NCI-H1105 (cell line): ENCODE measurements at regions not wholly inside any gene's neighbourhood (a gene's known extent, or its start where the extent isn't known, plus 50 kb on each side); places are given as distances from the start of the nearest gene placed in this dataset.

ENCODE experiments used
- DNase-seq: peaks from one replicate; lab custom pipeline; 2025; lab: John Stamatoyannopoulos, UW

DNA sequence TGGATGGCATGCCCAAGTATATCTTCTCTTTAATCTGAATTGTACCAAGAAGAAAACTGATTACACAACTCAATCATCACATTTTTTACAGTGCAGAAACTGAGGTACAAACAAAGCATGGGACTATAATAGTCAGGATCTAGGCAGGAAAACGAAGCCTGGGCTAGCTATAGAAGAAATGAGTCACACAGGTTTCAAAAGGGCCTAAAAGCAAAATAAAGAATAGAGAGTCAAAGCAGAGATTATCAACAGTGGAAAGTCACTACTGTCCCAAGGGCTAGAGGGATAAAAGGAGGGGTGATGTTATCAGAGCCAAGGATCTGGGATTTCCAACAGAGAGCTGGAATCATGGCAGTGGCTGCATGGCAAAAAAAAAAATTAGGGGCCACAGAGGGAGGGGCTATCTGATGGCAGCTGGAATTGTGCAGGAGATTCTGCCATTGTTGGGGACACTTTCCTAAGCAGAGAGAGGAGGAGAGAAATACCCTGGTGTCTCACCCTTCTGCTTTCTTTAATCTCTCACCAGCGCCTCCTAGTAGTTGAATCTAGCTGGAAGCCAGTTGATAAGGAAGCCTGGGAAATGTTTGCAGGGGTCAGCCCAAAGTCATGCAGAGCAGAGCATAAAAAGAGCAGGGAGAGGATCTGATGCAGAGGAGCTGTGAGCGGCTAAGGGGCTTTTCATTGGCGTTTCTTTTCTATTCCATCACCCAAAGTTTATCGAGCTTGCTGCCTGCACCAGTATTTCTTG, 343.2 kb downstream of the ACTL7B start:
- no peak for DNase-seq

DNA sequence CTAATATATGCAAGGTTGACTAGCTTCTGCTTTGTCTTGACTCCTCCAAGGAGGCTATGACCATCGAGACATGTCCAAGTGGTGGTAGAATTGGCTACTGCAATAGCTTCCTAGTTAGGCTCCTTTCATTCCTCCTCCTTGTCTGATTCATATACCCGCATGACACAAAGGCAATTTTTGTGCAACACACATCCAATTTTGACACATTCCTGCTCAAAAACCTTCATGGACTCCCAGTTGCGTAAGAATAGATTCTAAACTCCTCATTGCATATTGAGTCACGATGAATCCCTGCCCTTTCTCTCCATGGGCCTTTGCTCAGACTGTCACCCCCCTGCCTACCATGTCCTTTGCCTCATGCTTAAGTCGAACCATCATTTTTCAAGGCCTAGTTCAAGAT, 344.5 kb downstream of the ACTL7B start:
- DNase-seq = no peak

DNA sequence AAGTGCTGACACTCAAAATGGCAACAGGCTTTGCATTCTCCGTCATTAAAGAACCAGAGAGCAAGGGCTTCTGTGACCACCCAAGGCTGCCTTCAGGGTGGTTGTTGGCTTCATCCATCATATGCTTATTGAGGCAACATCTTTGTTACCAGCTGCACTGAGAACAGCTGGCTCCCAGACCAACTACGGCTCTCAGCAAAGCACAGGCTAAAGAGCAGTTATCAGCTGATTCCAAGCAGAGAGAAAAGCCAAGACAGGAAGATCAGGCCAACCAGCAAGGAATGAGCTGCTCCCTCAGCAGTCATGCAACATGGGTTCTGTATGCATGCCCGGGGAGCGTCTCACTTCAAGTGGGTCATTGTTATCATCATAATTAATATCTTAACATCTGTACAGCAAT, 358.9 kb downstream of the ACTL7B start:
- no peak for DNase-seq

DNA sequence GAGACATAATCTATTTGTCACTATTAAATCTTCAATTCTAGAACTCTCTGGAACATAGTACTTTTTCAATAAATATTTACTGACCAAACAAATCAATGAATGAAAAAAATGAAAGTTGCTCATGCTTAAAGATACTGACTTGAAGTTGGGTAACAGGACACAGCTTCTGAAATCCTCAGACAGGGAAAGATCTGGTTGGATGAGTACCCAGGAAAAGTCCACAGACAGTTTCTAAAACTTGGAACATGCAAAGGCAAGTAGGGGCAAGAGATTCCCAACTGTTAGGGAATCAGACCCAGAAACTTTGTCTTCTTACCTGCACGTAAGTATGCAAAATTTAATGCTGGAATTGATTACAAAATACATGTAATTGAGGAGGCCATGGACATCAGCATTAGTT, 366.2 kb downstream of the ACTL7B start:
- DNase-seq = no peak

DNA sequence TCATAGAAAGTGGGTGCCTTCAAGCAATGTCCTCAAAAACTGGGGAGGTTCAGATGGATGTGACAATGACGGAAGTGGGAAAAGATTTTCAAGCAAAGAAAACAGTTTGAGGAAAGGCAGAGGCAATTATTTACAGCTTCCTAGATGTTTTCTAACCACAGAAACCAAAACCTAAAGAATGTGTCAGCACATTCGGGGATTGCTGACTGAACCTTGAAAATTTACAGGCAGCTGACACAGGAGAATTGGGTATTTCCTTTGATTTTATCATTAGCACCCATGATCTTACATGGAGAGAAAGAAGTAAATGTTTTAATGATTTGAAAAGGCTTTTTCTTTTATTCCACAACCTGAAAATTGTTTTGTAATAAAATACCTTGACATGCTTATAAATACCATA, 369.0 kb downstream of the ACTL7B start:
- DNase-seq = no peak

DNA sequence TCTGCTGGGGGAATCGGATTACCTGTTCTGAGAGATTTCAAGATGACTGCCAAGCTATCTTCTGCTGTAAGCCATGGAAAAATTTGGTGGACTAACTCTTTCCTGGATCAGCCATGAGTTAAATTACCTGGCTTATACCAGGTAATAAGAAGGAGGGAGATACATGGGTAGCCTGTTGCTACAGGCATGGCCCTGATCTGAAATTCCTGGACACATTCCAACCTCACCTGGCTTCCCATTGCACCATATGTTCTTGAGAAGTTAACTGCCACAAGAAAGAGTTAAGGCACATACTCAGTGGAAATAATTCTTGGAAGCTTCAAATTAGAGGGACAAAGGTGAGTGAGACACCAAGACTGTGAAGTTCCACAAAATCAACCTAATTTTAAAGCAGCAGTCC, 371.3 kb downstream of the ACTL7B start:
- DNase-seq = no peak

DNA sequence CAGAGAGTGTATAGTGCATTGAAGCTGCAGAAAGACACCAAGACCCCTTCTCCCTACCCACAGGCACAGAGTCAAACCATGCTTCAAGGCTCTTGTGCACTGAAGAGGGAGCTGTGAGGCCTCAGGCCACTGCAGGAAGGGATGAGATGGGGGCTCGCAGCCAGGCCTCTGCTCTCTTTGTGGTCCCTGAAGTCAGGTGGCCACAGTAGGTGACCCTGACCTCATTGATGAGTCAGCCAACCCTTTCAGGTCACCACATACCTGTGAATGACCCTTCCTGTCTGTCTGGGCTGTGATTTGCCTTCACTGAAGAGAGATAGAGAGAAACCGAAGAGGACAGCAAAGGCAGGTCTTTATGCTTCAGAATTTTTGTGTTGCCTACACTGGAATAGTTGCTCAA, 372.1 kb downstream of the ACTL7B start:
- DNase-seq = no peak

DNA sequence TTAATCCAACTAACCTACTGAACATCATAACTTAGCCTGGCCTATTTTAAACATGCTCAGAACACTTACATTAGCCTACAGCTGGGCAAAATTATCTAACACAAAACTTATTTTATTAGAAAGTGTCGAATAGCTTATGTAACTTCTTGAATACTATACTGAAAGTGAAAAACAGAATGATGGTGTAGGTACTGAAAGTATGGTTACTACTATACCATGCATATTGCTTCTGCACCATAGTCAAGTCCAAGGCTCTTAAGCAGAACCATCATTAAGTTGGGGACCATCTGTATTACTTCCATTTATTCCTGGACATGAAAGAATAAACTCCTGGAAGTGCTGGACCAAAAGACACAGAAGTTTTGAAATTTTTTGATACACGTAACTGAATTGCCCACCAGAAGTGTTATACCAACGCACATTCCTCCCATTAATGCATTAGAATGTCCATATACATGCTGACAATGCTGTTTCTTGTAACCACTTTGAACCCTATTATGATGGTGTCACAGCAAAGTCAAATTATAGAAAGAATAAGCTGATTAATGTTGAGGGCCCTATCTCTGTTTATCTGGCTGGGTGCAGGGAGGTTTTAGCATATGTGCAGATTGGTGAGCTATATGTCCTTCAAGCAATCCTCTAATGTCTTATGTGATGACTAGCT, 375.7 kb downstream of the ACTL7B start:
- no peak for DNase-seq

DNA sequence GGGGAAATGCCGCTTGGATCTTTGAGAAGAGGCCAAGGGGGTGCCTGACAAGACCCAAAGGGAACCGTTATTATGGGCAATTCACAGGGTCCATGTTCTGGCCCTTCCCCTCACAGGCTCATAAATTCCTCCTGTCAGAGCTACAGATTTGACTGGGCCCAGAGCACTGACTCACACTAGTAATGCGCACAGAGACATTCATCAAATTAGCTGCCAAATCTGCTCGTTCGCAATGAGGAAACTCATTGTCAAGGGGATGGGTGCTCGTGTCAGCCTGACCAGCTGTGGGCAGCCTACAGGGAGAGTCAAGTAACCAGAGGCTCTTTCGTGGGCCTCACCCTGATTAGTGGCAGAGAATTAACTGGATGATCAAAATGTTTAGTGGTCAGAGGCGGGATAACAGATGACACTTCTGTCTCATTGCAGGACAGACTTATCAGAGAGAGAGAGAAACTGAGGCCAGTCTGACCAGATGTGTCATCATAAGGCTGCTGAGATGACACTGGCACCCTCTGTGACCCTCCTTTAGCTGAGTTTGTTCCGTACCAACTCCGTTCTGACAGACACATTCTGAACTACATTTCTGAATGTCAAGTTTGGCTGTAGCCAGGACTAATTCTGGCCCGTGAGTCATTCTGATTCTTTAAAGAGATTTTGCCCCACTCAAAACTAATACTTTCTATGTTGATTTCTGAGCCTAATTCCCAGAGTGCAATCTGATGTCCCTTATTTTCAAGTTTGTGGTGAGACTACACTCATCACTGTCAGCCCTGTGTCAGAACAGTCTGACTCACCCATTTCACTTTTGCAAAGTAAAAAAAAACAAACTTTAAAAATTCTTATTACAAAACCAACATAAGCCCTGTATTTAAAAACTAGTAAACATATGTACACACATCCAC, 377.1 kb downstream of the ACTL7B start:
- no peak for DNase-seq

DNA sequence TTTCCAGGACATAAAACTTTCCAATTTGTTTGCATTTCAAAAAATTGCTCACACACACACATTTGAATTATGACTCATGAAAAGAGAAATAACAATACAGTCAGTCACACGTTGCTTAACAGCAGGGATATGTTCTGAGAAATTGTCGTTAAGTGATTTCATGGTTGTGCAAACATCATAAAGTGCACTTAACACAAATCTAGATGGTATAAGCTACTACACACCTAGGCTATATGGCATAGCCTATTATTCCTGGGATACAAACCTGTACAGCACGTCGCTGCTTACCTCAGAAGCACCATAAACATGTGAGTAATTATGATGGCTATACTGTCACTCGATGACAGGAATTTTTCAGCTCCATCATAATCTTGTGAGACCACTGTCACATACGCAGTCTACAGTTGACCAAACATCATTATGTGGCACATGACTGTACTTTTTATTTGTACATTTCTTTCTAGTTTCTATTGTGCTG, 378.2 kb downstream of the ACTL7B start:
- DNase-seq = no peak

DNA sequence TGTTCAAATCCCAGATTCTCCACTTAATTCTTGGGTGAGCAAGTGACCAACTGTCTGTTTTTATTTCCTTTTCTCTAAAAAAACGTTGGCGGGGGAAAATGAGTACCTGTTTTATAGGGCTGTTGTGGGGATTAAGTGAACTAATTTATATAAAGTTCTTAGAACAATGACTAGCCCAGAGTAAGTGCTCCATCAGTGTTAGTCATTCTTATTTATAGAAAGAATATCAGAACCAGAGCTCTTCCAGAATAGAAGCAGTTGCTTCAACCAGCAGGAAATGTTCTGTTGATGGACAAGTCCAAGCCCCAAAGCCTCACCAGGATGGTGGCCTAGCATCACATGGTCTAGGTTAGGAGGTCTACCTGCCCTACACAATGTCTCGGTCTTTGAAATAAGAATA, 379.2 kb downstream of the ACTL7B start:
- DNase-seq = no peak

DNA sequence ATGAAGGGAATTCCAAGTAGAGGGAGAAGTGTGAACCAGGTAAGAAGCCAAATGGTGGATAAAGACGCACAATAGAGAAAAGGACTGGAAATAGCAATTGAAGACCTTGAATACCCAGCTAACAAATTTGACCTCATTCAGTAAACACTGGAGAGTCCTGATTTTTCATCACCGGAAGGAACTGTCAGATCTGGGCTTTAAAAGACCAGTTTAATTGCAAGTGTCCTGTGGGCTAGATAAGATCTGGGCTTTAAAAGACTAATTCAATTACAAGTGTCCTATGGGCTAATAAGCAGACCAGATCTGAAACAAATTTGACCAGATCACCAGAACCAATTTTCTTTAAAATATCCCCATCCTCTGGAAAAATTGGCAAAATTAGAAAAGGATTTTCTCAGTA, 380.0 kb downstream of the ACTL7B start:
- no peak for DNase-seq

DNA sequence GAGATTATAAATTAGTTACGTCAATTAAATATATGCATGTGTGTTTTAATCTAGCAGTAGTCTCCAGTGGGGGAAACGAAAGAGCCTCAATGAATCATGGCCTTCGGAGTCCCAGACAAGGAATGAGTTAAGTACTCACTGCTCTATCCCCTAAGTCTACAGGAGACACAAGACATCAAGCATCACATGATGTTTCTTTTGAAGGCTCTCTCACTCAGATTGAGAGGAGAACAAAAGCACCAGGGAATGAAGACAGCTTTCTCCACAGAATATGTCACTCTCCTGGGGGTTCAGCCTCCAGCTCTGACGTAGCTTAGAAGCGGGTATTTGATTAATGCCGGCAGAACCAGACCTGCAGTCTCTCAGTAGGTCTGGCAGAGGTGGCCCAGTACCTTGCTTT, 381.4 kb downstream of the ACTL7B start:
- DNase-seq = no peak

DNA sequence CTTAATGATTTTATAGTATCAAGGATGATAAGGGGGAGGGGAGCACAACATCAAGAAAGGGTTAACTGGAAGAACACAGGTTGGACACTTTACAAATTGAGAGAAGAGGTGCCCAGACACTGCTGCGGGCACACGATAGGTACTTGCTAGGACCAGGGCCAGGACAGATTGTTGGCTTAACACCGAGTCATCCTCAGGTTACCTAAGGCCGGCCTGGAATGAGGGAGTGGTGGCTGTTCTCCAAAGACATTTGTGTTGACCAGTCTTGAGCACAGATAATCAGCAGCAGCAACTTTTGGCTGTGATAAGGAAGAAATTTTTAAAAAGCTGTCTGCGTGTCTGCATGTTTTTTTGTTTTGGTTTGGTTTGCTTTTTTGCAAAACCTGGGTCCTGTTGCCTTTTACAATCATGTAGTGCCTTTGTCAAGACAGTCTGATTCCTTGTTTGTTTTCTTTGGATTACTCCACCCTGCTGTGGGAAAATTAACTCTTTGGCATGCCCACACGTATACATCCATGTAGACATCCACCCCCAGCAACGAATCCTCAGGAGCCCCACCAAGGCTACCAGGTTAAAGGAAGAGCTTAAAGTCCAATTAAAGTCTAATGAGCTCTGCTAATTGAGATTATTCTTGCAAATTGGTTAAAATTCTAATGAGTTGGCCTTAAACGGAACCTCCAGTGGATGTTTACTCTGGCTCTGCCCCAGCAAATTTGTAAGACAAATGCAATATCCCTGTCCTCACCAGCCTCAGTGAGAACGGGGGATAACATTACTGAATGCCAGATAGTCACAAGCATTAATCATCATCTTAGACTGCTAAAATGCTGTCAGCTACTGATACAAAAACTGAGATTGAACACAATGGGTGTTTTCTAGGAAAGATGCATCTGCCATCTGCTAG, 382.3 kb downstream of the ACTL7B start:
- DNase-seq = peak; percentile 57

DNA sequence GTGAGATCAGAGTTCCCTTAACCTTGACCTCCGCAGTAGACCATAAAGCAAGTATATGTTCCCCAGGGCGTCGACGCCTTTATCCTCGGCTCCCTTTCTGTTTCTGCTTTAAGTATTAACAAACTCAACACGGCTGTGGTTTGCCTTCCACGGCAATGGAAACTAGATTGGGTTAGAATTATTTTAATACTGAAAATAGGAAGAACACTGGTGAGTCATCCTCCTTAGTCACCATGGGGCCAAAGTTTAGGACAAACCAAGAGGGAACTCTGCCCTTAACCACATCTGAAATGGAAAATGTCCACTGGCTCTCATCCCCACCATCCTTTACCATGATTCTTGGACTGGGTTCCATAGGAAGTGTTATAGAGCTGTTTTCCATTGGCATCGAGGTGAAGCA, 386.1 kb downstream of the ACTL7B start:
- DNase-seq = no peak

DNA sequence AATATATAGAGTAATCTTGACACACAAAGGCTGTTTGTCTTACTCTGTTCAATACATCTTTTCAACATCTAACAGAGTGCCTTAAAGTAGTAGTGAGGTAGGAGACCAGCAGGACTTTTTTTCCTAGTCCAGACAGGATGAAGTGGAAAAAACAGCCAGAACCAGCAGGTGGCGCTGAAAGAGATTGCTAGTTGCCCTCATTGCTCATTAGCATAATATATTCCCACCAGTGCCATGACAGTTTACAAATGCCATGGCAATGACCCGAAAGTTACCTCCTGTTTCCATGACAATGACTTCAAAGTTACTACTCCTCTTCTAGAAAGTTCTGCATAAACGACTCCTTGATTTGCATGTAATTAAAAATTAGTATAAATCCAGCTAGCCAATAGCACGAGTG, 387.4 kb downstream of the ACTL7B start:
- no peak for DNase-seq

DNA sequence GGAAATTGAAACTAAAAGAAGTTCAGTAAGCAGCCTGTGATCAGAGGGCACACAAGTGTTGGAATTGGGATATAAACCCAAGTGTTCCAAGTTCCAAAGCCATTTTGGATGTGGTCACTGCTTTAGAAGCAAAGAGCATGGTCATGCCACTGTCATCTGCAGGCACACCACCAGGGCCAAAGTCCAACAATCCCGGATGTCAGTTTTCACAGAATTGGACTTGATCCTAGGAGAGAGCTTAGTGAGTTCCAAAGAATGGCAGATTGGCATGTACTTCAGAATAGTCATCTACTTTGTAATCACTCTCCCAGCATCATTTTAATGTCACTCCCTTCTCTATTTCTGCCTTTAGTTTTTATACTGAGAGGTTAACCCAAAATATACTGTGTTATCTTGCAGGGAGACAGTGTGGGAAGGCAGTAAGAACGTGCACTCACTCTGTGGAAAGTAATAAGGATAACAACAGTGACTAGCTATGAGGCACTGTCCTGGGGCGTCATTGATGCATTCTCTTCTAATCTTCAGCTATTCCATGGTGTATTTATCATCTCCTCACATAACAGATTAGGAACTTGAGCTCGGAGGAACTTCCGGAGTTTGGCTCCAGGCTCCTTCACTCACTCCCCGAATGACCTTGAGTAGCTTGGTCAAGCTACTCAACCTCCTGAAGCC, 388.0 kb downstream of the ACTL7B start:
- DNase-seq = no peak

DNA sequence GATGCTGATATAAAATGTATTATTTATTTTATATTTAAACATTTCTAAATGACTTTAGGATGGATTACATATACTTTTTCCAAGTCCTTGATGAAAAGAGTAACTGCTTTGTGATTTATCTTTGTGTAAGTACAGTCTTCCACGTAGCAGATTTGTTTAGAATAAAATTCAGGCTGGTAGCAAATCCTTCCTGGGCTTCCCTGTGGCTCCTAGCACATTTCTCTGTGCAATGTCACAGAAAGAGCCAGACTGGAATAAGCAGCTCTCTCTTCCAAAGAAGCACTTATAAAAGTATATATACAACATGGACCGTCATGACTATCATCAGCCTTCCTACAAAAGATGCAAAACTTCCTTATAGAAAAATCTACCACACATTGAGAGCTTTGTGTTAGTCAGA, 388.6 kb downstream of the ACTL7B start:
- DNase-seq = no peak

DNA sequence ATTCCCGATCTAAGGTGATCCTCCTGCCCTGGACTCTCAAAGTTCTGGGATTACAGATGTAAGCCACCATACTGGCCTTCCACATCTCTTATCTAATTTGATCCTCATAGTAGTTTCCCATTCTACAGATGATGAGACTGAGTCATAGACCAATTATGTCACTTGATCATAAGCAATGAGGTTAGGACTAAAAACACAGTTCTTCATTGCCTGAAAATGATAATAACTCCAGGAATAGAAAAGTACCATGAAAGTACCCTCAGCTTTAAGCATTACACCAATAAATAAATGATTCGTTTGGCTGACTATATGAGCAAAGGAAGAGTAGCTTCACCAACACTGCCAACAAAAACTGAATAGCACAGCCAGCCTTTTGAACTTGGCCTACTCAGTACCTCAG, 389.5 kb downstream of the ACTL7B start:
- no peak for DNase-seq

DNA sequence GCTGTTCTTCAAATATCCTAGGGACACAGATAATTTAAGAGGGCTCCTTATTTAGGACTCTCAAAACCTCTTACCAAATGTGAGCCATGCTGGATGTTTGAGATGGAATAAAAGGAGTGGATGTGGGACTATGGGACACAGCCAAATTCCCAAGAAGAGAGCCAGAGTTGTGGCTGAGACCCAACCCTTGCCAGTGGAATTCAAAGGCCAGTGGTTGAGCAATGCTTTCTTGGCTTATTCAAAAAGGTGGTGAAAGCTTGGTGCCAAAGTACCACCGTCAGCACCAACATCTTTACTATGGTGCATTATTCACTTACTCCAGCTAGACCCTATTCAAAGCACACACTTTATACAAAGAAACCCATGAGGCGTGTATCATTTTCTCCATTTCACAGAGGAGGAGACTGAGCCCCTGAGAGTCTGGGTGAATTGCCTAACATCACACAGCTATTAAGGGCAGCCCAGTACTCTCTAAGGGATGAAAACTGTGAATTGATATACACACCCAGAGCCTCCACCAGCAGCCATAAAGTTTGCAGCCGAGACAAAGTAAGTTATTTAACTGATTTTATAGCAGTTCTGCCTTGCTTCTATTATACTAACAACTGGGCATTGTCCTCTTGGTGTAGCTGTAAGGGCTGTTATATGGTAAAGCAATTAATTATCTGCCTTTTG, 391.7 kb downstream of the ACTL7B start:
- DNase-seq = no peak

DNA sequence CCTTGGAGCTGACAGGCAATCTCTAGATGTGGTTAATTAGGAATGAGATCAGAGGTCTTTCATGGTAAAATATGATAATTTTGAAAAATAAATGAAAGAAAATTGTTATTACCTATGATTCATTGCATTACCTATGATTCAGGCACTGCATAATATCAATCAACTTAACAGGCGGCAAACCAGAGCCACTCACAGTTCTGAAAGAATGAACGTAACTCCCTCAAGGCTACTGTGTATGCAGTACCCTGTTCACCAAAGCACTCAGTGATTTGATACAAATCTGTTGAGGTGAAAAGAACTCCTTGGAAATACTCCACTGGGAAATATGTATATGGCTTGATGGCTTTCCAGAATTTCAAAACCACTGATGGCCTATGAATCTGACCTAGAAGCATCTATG, 398.9 kb downstream of the ACTL7B start:
- DNase-seq = no peak
